Nephron progenitor cell (in vitro differentiated cells): ENCODE measurements at regions not wholly inside any gene's neighbourhood (a gene's known extent, or its start where the extent isn't known, plus 50 kb on each side); places are given as distances from the start of the nearest gene placed in this dataset.

Experiments
- DNase-seq: peaks from one replicate; pipeline ENCODE4 v3.0.0; 2021
- H3K27ac Mint-ChIP-seq: 2 replicates; pipeline ENCODE4 v1.8.0; 2021; ENCODE audit warnings: mild to moderate bottlenecking, moderate library complexity, mixed read lengths
- H3K27me3 Mint-ChIP-seq: 2 replicates; pipeline ENCODE4 v1.8.0; 2021; ENCODE audit warnings: mild to moderate bottlenecking, low read depth, mixed read lengths; ENCODE audit not compliant: poor library complexity
- H3K36me3 Mint-ChIP-seq: 2 replicates; pipeline ENCODE4 v1.8.0; 2021; ENCODE audit warnings: low read depth, mixed read lengths
- H3K4me1 Mint-ChIP-seq: 2 replicates; pipeline ENCODE4 v1.8.0; 2021; ENCODE audit warnings: mixed read lengths
- H3K4me3 Mint-ChIP-seq: 2 replicates; pipeline ENCODE4 v1.8.0; 2021; ENCODE audit warnings: mild to moderate bottlenecking, moderate library complexity, mixed read lengths
- H3K9me3 Mint-ChIP-seq: 2 replicates; pipeline ENCODE4 v1.8.0; 2021; ENCODE audit warnings: mild to moderate bottlenecking, moderate library complexity, mixed read lengths
- TF ChIP-seq, protein P1 (sequence below): fragments of 200-600 bp; sonication (generic); IDR thresholded peaks from 2 replicates; pipeline ENCODE4 v1.5.0; 2021; ENCODE audit warnings: antibody characterized with exemption

DNA sequence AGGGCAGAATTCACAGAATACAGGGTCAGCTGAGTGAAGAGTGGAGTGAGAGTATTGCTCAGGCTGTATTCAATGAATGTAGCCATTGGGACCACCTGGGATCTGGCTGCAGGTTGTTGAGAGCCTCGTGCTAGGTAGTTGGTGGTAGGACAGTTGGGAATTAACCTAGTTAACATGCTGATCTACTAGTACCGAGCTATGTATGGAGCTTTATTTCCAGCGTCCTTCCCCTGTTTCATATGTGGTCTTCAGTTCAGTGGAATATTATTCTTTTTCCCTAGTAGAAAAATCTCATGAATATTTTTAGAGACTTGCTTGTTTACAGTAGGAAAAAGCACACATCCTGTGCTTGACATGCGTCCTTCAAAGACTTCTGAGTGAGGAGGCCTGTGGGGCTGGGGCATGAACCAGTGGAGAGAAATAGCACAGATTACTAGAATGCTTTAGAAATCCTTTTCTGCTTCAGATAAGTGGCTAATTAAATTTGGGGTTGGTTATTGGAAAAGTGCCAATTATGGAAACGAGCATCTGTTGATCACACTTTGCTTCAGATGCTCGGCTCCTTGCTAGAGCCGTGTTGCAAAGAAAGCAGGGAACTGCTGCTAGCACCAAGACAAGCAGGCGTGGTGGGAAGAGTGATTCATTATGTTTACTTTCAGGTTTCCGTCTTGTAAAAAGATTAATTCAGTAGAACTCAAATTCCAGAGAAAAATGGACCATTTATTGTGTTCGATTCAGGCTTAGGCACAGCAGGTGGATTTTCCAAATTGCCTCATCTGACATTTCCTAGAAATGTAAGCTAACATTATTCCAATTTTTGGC, 53.6 kb downstream of the ARF6 start:
- peaks cover 19% of the 10 kb centered on the region for H3K4me1 Mint-ChIP-seq
- no peak overlapping the region for H3K27ac Mint-ChIP-seq
- TF ChIP-seq, protein P1, sequence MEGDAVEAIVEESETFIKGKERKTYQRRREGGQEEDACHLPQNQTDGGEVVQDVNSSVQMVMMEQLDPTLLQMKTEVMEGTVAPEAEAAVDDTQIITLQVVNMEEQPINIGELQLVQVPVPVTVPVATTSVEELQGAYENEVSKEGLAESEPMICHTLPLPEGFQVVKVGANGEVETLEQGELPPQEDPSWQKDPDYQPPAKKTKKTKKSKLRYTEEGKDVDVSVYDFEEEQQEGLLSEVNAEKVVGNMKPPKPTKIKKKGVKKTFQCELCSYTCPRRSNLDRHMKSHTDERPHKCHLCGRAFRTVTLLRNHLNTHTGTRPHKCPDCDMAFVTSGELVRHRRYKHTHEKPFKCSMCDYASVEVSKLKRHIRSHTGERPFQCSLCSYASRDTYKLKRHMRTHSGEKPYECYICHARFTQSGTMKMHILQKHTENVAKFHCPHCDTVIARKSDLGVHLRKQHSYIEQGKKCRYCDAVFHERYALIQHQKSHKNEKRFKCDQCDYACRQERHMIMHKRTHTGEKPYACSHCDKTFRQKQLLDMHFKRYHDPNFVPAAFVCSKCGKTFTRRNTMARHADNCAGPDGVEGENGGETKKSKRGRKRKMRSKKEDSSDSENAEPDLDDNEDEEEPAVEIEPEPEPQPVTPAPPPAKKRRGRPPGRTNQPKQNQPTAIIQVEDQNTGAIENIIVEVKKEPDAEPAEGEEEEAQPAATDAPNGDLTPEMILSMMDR: no peak
- no peaks in the 10 kb centered on the region for H3K36me3 Mint-ChIP-seq
- DNase-seq: no peak
- H3K9me3 Mint-ChIP-seq: peaks cover 4% of the 10 kb centered on the region
- H3K27me3 Mint-ChIP-seq: peaks cover 6% of the 10 kb centered on the region
- no peak overlapping the region for H3K4me3 Mint-ChIP-seq

- Mint-ChIP-seq H3K27ac (no peak overlapping the region), H3K4me1 (peaks cover 22% of the 10 kb centered on the region), H3K4me3 (no peak overlapping the region), H3K27me3 (peaks cover 6% of the 10 kb centered on the region), H3K36me3 (no peaks in the 10 kb centered on the region), H3K9me3 (peaks cover 4% of the 10 kb centered on the region)
- no peak for DNase-seq
- TF ChIP-seq, protein P1: no peak
Observed at GRCh38 chr14:49947506-49947905, 54.6 kb downstream of the ARF6 start.

DNA sequence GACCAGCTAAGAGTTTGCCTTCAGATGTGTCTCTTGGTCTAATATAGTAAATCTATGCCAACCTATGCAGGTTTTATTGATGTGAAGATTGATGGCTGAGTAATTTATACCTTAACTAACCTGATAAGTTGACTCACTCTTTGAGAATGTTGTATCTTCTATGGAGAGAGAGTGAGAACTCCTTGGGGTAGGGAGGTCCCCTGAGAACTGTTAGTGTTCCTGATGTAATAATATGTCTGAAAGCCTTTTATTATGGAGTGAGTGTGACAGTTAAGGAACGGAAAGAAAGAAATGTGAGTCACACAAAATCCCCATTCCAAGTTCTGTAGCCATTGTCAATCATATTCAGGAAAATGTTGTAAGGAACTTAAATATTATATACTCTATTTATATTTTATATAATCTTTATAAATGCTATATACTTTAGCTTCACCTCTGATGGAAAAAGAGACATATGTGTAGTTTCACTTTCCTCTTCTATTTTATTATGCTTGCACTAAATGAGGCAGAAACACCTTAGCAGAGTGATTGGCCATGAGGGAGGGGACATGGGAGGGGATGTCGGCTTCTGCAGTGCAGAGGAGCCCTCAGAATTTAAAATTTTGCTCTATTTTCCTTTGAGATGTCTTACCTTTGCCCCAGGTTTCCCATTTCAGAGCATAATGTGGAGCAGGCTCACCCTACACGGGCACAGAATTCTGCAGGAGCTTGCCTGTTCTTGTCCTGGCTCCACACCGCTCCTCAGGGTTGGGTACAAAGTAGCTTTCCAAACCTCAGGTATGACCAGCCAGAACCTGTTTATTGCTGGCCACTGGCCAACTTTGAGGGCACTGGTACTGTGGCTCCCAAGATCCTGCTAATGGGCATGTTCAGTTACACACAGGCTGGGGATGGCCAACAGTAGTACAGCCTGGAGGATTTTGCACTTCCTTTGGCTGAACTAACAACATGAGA, 57.7 kb downstream of the ARF6 start:
- Mint-ChIP-seq H3K36me3 (no peaks in the 10 kb centered on the region), H3K27me3 (peaks cover 4% of the 10 kb centered on the region), H3K4me3 (no peak overlapping the region), H3K9me3 (no peaks in the 10 kb centered on the region), H3K4me1 (peaks cover 18% of the 10 kb centered on the region), H3K27ac (no peak overlapping the region)
- TF ChIP-seq, protein P1: no peak
- no peak for DNase-seq

- Mint-ChIP-seq H3K27me3 (peaks cover 4% of the 10 kb centered on the region), H3K9me3 (no peaks in the 10 kb centered on the region), H3K27ac (no peak overlapping the region), H3K4me3 (no peak overlapping the region), H3K36me3 (no peaks in the 10 kb centered on the region), H3K4me1 (peaks cover 17% of the 10 kb centered on the region)
- DNase-seq: no peak
- TF ChIP-seq, protein P1: no peak
Observed at GRCh38 chr14:49951229-49951607, 58.3 kb downstream of the ARF6 start.

- Mint-ChIP-seq H3K4me1 (peaks cover 11% of the 10 kb centered on the region), H3K27ac (no peak overlapping the region), H3K9me3 (no peaks in the 10 kb centered on the region), H3K27me3 (no peaks in the 10 kb centered on the region), H3K4me3 (no peak overlapping the region), H3K36me3 (no peaks in the 10 kb centered on the region)
- DNase-seq: no peak
- TF ChIP-seq, protein P1: no peak
Observed at GRCh38 chr14:49951691-49952345, 58.9 kb downstream of the ARF6 start.
